Fibroblast of skin of scalp (primary cell): ENCODE measurements at regions not wholly inside any gene's neighbourhood (a gene's known extent, or its start where the extent isn't known, plus 50 kb on each side); places are given as distances from the start of the nearest gene placed in this dataset.

Experiments
- DNase-seq: peaks from one replicate; pipeline ENCODE4 v3.0.0-alpha.2; 2013

DNA sequence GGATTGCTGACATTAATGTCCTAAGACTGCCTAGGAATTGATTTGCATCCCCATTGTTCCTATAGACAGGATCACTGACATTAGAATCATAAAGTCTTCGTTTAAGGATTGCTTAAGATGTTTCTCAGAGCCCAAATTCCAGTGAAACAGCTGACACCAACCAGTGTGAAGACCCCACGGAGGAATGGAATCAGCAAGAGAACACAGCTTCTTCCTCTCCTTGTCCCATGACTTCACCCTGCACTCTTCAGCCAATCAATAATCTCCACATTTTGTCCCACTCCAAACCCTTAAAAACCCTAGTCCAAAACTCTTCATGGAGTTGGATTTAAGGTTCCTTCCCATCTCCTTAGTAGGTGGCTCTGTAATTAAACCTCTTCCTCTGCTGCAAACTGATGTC lies 157.0 kb upstream of the NDUFV2 start:
- DNase-seq, result peak; percentile 54

DNA sequence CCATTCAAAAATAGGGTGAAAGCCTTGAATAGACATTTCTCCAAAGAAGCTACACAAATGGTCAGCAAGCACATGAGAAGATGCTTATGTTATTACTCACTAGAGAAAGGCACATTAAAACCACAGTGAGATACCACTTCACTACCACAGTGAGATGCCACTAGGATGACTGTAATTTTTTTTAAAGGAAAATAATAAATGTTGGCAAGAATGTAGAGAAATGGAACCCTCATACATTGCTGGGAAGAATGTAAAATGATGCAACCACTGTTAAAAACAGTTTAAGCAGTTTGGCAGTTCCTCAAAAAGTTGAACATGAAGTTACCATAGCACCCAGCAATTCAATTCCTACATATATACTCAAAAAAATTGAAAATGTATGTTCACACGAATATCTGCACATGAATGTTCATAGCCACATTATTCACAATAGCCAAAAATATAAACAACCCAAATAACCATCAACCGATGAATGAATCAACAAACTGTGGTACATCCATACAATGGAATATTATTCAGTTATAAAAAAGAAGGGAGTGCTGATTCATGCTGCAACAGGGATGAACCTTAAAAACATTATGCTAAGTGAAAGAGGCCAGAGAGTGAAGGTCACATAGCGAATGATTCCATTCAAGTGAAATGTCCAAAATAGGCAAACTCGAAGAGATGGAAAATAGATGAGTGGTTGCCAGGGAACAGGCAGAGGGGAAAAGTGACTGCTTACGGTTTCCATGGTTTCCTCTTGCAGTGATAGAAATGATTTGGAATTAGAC lies 156.2 kb upstream of the NDUFV2 start:
- DNase-seq, result peak; percentile 99

DNA sequence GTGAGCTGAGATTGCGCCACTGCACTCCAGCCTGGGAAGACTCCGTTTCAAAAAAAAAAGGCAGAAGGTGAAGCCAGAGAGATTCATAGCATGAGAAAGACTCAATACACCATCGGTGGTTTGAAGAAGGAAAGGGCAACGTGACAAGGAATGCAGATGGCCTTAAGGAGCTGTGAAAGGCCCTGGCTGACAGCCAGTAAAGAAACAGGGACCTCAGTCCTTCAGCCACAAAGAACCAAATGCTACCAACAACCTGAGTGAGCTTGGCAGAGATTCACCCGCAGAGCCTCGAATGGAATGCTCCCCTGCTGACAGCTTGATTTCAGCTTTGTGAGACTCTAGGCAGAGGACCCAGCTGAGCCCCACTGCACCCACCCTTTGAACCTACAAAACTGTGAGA lies 154.9 kb upstream of the NDUFV2 start:
- peak; percentile 91 for DNase-seq

DNA sequence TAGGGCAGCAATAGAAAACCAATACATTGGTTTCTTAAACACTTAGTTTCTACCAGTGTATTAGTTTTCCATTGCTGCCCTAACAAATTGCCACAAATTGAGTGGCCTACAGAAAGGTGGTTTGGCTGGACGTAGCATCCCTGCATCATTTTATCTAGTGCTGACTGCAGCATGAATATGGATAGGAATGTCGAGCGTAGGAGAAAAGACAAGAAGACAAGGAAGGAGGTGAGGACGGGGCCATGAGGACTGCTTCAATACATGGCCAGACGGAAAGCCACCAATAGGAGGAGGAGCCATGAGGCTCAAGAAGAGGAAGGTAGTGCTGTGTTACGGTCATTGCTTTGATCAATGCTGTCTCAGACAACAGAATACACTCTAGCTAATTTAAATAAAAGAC lies 154.5 kb upstream of the NDUFV2 start:
- DNase-seq, result no peak

DNA sequence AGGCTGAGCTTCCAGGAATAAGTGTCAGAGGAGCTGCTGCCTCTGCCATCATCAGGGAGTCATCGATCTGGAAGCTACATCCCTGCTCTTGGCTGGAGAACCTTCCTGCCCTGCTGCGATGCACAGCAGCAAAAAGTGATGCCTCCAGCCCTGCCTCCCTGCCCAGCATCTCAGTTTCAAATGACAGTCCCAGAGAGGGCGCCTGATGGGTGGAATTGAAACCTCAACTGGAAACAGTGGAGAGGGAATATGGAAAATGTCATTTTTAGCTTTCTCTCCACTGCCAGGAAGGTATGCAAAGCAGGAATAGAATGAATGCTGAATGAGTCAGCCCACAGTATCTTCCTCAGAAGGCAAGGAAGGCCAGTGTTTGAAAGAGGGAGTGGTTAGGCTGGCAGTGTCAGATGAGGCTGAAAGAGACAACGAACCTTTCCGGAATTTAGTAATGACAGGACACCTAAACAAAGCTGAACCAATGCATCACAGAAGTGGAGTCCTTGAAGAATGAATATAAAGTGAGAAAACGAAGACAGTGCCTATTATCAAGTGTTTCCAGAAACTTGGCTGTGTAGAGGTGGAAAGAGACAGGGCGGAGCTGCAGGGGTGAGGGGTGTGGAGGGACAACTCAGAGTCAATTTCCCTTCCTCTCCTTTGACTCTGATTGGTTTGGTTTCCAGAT lies 153.9 kb upstream of the NDUFV2 start:
- DNase-seq, result peak; percentile 98

DNA sequence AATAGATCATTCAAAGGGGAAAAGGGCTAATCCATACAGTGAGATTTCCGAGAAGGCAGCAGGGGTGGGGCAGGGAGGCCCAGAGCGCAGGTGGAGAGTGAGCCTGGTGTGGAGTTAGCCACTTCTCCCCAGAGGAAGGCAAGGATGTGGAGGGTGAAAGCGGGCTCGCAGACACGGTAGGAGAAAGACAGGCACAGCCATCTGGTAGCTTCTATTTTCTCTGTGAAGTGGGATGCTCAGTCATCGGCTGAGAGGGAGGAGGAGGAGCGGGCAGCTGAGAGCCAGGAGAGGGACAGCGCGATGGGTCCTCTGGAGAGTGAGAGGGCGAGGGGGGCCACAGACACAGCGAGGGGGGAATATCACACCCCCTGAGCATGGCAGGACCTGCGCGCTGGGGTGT lies 153.3 kb upstream of the NDUFV2 start:
- peak; percentile 75 for DNase-seq

DNA sequence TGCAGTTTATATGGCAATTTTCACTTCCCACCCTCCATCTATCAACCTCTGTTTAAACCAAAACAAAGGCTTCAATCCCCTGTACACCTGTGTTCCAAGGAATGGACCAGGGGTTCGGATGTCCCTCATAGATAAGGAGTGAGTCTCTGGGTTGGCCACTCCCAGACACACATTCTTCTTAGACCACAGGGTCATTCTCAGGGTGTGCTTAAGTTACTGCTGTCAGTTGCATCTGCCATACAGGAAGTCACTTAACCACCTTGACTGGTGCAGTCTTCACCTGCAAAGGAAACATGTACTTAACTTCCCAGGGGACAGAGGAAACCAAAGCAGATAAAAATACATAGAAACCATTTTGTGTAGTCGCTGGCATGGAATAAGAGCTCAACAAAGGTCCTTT lies 151.0 kb upstream of the NDUFV2 start:
- no peak for DNase-seq

DNA sequence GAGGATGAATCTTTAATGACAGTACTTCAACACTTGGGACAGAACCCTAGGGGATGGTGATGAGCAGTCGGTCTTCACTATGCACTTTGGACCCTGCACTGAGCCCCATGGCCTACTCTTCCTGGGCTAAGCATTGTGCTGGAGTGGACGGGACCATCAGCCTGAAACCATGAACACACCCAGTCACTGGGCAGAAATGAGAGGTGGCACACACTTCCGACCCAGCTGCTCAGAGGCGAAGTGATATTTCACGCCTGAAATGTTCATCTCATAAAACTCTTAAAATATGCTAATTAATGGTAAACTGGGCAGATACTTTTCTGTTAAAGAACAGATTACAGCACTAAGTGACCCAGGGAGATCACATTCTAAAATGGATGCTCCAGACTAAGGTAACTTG lies 150.3 kb upstream of the NDUFV2 start:
- no peak for DNase-seq

DNA sequence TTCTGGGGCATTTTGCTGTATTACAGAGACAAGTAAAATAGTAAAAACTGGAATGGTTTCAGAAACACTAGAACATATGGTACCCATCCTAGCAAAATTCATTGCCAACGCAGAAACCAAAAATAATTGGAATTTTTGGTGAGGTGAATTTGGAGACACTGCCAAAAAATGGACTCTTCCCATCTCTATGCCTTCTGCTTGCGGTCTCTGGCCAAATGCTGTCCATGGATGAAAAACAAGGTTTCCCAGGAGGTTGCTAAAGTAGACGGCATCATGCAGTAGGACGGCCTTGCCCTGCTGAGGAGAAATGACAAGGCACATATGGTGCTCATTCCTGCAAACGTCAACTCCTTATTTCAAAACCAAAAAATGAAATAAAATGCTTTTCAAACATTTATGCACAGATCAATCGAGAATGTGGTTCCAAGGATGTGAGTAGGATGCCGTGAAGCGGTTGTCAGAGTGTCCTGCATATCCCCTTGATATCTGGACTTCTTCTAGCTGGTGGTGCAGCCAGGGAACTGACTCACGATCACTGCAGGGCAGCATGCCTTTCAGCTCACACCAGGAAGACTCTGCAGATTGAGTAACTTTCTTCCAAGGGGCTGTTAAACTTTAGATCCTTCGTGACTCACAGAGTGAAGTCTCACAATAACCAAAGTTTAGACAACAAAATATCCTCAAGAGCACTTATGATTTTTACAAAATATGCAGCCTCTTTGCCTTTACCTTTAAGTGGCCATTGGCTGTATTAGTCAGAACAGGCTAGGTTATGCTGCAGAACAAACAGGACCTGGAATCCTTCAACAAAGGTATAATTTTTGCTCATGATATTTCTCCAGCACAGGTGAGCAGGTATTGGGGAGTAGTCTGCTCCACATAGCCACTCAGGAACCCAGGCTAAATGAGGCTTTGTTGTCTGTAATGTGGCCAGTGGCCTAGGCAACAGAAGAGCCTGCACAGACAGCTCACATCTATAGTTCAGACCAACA lies 149.4 kb upstream of the NDUFV2 start:
- DNase-seq, result peak; percentile 96

DNA sequence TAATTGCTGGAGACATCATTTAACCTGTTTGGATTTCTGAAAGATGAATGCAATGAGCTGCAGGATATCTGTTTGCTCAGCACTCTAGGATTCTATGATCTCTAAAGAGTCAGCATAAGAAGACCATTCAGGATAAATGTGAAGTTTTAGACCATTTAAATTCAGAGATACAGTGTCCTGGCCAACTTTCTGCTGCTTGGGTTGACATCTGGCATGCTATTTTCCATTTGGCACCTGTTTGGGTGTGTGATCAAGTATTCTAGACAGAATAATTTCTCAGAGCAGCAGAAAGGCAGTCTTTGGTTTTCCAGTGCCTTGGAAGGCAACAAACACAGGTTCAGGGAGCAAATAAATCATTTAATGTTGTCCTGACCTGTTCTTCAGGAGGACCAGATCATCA lies 144.8 kb upstream of the NDUFV2 start:
- no peak for DNase-seq

DNA sequence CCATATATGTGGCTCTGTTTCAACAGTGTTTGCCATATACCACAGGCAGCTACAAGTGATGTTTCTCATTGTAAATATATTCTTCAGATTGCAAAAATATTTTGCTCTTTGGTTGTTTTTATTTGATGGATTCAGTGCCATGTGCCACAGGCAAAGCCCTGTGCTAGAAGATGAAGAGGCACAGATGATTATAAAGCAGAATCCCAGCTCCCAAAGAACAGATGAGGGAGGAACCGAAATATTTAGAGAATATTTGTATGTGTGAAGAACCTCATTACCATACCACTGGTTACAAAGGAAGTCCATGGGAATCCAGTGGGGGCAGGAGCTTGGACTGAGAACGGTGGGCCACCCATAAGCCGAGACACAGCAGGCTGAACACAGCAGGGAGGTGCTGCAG lies 143.8 kb upstream of the NDUFV2 start:
- no peak for DNase-seq

DNA sequence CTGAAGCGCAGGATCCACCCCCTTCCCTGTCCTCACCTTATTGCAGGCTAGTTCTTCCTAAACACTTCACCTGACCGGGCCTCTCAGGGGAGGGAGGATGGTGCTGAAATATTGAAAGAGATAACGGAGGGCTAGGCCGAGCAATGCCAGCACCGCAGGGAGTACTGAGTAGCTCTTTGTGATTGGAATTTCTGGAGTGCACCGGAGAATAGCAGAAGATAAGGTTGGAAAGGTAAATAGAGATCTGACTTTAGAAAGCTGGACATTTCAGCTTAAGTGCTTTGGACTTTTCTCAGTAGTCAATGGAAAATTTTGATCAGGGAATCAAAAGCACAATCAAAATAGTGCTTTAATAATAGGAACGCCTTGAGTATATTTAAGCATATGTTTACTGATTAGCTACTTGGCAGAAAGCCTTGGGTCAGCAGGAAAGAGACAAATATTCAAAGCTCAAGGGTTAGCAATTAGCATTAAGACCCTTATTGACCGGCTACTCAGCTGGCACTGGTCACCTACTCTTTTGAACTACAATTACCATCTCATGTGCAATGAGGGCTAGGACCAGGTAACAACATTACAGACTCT lies 142.9 kb upstream of the NDUFV2 start:
- DNase-seq, result no peak

DNA sequence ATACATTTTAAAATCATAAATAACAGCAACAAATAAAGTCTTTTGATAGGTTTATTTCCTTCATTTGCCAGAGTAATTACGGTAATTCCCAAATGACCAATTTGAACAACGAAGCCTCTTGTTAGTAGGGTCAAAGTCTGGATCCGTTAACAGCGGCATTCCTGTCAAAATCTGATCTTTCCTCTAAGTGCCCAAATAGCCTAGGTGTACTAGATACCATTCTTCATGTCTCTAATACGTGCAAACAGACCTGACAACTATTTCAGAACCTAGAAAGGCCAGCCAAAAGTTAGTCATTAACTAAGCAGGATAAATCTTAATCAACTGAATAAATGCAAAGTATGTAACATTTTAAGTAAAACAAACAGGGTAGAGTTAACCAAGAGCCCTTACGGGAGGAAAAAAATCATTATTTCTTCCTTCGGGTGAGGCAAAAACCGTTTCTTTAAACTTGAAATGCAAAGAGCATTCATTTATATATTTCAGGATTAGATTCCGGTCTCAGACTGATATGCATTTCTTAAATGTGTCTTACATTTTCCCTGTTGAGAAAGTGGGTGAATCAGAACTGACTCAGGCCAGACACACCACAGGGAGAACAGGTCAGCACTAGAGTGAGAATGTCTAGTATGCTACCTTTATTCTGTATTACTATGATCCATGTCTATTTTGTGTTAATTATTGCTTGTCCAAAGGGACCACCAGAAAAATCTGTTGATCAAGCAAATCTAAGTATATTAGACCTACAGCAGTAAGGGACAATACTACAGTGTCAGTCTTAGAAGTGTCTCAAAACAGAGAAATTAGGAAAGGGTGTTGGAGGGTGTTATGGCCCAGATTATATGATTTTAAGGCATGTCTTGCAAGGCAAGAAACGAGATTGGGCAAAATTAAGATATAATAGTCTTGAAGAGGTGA lies 141.5 kb upstream of the NDUFV2 start:
- DNase-seq, result peak; percentile 64

DNA sequence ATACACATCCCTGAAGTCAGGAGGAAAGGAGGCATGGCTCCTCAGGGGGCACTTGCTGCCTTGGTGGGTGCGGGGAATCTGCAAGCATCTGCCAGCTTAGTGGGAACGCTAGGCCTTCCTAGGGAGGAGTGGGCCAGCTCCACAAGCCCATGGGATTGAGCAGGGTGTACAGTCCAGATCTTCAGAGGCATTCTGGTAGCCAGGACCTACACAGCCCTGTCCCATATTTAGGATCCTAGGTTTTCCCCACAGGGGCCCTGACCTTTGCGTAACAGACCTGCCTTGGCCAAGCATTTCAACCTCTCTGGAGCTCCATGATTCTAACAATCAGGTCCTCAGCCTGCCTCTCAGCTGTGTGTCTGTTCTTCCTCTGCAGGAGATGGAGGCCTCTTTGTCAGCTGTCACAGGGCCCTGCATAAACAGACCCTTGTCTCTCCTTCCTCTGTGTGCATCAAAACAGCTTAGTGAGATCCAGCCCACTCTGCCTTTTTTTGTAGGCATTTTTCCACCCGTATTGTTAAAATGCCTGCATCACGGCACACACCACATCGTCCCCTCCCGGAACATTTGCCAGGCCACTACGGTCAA lies 140.2 kb upstream of the NDUFV2 start:
- DNase-seq, result no peak

DNA sequence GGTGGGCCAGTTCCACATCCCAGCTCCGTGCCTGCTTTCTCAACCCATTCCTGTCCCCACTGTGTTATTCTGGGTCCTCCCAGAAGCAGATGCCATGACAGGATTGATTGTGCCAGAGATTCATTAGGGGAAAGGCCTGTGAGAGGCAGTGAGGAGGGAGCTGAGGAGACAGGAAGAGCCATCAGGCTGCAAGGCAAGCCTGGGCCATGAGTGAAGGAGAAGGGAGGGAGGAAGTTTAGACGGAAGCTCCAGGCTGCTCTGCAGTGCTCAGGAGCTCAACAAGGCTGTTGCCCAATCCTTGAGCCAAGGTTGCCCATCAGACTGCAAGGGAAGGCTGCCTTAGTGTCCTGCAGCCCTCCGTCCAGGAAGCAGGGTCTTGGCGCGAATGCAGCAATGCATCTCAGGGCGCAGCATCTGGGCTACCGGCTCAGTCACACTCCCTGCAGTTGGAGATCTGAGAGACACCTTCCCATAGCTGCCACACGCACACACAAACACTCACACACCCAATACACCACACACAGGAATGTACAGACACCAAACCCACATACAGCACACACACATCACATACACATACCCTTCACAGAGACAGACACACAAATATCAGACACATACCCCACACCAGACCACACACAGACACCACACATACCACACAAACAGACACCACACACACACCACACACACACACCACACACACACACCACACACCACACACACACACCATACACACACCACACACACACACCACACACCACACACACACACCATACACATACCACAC lies 139.5 kb upstream of the NDUFV2 start:
- no peak for DNase-seq

DNA sequence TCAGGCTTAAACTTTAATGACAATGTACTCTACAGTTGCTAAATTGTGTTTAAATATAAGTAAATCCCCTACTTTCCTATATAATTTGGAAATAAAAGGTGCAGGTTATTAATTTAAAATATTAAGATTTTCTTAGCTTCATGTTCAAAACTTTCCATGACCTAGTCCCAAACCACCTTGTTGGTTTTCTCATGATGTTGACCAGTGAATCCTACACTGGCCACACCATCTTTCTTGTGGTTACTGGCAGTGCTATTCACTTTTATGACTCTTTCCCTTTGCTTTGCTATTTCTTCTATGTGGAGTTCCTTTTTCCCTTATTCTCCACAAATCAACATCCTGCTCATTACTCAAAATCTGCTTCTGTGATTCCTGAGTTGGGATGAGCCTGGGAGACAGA lies 138.6 kb upstream of the NDUFV2 start:
- no peak for DNase-seq

DNA sequence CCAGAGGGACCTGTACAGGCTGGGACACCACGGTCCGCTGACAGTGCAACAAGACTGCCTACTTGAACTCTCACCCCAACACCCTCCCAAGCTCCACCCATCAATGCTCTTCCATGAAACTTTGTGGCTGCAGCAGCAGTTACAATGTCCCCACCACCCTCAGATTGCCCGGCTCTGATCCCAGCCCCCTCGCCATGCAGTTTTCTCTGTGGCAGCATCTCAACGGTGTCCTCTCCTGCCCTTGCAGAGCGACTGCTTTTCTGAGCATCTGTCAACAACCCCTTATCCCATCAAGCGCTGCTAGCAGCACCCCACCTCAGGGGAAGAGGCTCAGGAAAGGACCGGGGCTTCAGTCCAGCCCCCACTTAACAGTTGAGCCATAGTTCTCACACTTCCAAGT lies 137.1 kb upstream of the NDUFV2 start:
- no peak for DNase-seq

DNA sequence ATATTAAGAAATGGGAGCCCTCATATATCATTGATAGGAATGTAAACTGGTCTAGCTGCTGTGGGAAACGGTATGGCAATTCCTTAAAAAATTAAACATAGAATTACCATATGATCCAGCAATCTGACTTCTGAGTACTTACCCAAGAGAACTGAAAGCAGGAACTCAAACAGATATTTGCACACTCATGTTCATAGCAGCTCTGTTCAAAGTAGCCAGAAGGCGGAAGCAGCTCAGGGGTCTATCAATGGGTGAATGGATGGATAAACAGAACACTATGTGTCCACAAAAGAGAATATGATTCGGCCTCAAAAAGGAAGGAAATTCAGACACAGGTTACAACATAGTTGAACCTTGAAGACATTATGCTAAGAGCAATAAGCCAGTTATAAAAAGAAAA lies 135.7 kb upstream of the NDUFV2 start:
- DNase-seq, result no peak

DNA sequence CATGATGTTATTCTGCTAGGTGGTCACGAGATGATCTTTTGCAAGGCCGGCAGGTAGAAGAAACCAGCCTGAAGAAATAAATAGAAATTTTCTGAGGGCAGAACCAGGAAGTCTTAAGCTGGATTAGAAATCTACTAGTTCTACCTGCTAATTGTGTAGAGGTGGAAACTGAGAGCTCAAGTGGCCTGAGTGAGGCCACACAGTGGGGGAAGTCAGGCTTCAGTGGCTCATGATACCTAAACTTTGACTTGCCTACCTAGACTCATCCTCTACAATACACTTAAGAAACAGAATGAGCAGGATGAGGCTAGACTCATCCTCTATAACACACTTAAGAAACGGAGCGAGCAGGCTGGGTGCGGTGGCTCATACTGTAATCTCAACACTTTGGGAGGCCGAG lies 134.9 kb upstream of the NDUFV2 start:
- no peak for DNase-seq

DNA sequence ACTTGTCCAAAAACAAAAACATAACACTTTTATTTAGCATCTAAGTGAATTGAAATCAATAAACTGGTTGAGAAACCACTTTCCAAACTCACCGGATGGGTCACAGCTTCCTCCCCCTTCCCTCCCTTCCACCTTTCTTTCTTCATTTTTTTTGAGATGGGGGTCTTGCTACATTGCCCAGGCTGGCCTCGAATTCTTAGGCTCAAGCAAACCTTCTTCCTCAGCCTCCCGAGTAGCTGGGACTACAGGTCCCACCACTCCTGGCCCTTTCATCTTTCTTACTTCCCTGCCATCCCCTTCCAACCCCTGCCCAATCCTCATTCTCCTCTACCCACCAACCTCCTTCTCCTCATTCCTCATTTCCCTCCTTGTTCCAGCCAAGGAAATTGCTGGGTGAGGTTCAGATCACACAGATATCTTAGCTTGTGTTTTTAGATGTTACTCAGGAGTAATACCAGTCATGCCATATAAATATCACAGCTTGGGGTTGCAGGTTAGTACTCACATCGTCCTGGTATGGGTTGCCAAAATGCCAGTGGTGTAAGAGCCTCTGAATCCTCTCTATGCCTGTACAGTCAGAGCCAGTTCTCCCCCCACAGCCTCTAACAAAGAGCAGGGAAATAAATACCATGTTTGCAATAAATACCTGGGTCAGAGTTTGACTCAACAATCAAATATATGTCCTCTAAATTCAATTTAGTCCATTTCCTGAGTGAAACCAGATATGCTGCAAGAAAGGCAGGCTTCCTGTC lies 132.7 kb upstream of the NDUFV2 start:
- DNase-seq, result peak; percentile 29
